Femur (tissue), 1 donor: ENCODE measurements at regions not wholly inside any gene's neighbourhood (a gene's known extent, or its start where the extent isn't known, plus 50 kb on each side); places are given as distances from the start of the nearest gene placed in this dataset.

Experiments
- DNase-seq: peaks from one replicate; pipeline ENCODE4 v3.0.0-alpha.2; 2017

DNA sequence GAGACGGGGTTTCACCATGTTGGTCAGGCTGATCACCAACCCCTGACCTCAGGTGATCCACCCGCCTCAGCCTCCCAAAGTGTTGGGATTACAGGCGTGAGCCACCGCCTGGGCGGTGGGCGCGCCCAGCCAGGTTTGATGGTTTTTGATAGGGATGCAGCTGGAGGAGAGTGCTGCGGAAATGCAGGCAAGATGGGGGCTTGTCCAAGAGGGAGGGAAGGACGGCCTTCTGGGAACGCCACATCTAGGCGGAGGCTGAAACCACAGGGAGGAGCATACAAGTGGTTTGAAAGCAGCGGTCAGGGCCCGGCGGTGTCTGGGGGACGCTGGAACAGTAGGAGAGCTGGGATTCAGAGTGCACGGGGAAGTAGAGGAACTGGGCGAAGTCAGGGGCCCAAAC is 134.6 kb downstream of the VRK1 start:
- DNase-seq: no peak

DNA sequence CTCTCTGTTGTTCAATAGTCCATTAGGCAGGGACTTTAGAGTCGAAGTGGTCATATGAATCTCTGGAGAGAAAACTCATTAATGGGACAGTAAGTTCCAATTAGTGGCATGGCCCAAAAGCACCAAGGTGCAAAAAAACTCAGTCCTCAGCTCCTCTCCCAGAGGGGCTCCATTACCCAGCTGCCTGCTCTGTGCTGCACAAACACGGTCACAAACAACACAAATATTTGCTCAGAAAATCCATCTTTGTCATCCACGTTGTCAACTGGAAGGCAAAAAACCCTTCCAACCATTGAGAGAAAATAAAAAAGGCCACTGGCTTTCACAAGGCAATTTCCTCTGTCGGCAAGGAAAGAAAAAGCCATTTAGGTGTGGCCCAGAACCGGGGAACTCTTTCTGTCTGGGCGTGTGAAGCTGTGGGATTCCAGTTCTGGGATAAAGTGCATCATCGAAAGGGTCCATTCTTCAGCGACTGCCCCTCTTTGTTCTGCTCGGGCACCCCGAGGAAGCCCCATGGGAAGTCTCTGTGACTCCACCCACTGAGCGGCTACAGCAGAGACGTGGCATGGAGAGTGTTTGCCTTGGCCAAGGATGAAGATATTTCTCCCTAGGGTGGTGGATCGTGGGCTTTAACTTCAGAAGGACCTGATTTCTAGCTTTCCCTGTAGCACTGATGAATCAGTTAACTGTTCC is 137.6 kb downstream of the VRK1 start:
- DNase-seq: no peak

- DNase-seq: no peak
Measured at GRCh38 chr14:96938946-96939345, 141.8 kb downstream of the VRK1 start.

DNA sequence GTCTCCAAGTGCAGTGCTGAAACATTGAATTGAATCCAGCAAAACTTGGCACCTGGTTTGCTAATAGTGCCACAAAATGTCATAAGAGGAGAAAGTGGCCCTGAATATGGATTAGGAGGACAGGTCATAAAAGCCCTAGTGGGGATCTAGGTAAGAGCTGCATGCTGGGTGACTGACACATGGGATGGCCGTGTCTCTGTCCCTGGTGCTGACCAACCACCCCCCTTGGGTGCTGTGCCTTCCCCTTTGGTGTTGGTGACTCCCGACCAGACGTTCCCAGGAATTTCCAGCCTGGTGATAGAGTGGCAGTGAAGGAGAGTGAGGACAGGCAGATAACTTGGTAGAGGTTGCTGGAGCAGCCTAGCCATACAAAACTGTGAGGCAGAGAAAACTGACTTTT is 142.8 kb downstream of the VRK1 start:
- DNase-seq: no peak

DNA sequence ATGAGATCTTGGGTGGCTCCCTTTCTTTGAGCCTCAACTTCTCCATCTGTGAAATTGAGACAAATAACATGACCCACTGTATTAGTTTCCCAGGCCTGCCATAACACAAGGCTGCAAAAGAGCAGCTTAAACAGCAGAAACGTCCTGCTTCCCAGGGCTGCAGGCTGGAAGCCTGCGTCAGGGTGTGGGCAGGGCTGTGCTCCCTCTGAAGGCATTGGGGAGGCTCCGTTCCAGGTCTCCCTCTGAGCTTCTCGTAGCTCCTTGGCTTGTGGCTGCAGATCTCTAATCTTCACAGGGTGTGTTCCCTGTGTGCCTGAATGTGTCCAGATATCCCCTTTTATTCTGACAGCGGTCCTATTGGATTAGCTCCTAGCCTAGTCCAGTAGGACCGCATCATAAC is 147.1 kb downstream of the VRK1 start:
- no peak for DNase-seq

DNA sequence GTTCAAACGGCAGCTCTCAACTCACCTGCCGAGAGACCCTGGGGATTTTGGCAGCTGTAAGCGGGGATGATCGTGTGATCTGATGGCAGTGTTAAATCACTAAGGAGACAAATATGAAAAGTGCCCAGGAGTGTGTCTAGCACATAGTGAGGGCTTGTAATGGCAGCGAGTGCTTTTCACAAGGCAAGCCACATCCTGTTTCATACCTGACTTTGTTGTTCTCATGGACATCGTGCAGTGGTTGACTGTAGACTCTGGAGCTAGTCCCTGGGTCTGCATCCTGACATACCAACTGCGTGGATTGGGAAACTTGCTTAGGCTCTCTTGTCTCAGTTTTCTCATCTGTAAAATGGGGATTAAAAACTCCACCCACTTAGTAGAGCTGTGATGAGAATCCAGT is 148.5 kb downstream of the VRK1 start:
- no peak for DNase-seq

DNA sequence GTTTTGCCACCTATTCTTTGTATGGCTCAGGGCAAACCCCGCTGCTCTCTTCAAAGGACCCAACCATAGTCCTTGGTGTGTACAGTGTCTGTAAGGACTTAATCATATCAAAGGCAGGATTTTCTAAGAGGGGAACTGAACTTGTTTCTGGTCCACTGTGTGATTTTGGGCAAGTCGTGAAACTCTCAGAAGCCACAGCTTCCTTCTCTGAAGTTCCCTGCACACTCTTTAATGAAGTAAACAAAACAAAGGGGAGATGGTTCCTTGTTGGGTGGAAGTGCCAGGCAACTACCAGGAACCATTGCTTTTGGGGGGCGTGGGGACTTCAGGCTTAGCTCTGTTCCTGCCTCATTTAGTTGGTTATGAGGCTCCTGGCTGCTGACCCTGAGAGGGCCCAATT is 152.4 kb downstream of the VRK1 start:
- no peak for DNase-seq

DNA sequence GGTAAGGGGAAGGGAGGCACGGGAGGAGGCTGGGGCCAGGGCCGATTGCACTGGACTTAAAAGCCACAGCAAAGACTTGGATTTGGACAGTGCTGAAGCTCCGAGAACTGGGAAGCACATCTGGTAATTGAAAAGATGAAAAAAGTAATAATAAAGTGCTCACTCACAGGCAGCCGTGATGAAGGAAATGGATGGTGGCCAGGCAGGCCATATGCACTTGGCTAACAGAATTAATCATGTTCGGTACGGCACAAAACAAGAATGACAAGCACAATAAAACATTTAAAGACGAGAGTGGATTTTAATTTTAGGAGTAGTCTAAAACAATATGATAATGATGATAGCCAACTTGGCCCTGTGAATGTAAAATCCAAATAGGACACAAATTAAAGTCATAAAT is 154.3 kb downstream of the VRK1 start:
- no peak for DNase-seq

GRCh38 chr14:96953087-96953874 is 156.1 kb downstream of the VRK1 start:
- DNase-seq: no peak

DNA sequence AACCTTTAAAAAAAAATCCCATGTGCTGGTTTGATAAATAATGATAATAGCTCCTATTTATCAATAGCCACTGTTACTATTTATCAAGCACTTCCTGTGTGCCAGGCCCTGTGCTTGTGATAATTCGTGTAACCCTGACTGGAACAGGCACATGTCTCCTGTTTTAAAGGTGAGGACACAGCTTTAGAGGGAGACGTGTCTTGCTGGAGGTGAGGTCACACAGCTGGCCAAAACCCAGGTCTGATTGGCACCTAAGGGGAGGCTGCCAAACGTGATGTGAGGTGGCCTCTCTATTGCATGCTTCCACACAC is 156.6 kb downstream of the VRK1 start:
- DNase-seq: no peak

GRCh38 chr14:96956464-96957239 is 159.5 kb downstream of the VRK1 start:
- DNase-seq: no peak

- DNase-seq: no peak
Measured at GRCh38 chr14:96958057-96958456, 160.9 kb downstream of the VRK1 start.

- DNase-seq: no peak
Measured at GRCh38 chr14:96959992-96960391, 162.8 kb downstream of the VRK1 start.

DNA sequence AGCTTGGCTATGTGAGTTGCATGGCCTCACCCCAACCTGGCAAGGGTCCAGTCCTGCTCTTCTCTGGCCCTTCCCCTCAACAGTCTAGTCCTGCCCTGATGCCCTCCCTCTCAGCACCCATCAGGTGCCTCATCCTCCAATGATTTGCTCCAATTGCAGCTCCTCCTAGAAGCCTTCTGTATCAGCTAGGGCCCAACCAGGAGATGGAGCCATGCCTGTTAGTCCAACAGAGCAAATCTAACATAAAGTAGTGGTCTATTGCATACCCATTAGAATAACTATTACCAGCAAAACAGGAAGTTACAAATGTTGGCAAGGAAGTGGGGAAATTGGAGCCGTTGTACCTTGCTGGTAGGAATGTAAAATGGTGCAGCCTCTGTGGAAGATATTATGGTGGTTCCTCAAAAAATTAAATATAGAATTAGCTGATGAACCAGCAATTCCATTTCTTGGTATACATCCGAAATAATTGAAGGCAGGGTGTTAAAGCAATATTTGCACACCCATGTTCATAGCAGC is 163.5 kb downstream of the VRK1 start:
- no peak for DNase-seq

GRCh38 chr14:96961895-96962294 is 164.7 kb downstream of the VRK1 start:
- no peak for DNase-seq

DNA sequence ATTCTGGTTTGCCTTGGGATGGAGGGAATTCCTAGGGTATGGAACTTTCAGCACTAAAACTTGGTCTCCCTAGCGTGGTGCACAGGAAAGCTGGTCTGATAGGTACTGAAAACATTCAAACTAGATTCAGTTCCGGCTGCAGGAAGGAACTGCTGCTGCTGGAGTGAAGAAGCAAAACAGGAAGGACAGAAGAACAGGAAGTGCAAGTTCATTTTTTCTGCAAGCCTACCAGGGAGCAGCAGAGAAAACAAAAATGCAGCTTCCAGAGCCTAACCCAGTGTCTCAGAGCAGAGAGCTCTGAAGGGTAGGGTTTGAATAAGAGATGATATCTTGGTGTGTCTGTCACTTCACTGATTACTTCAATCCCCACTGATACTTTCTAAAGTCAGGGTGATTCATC is 165.2 kb downstream of the VRK1 start:
- DNase-seq: no peak

- DNase-seq: no peak
Measured at GRCh38 chr14:96964726-96965415, 167.7 kb downstream of the VRK1 start.

GRCh38 chr14:96965885-96966595 is 168.9 kb downstream of the VRK1 start:
- no peak for DNase-seq

DNA sequence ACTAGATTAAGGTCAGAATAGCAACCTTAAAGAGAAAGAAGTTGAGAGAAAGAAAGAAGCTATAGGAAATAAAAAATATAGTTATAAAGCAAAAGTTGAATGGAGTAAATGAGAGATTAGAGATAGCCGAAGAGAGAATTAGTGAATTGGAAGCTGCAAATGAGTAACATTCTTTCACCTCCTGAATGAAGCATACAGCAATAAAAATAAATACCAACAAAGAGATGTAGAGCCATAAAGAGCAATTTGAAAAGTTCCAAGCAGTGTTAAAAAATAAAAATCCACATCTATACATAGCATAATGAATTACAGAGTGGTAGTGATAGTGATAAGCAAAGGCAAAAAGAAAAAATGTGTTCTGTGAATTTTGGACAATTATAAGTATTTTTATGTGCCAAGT is 177.9 kb downstream of the VRK1 start:
- DNase-seq: no peak

DNA sequence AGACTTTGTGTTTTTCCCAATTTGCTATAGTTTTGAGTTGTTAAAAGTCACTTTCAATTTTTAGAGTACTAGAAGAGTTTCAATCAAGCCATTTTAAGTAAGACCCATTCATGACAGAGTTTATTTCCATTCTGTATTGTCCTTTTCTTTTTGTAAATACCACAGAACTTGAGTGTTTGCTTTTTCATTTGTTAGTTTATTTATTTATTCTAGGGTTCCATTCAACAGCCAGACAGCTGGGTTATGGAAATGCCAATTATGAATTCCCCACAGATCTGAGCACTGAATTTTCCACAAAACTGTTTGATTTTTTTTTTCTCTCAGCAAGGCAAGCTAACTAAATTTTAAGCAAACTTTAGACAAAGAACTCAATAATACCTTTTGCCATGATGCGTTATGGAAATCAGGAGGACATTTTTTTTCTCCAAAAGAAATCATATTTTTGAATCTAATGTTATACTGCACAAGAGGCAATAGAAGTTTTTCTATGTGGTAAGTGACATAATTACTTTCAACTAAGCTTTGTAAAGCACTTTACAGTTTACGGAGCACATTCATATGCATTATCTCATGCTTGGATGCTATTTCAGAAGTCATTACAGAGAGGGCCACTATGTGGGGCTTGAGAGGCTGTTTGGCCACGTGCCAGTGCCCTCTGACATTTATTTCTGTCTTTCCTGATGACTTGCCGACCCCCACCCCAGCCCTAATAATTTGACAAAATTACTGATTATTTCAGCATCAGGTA is 181.5 kb downstream of the VRK1 start:
- no peak for DNase-seq

DNA sequence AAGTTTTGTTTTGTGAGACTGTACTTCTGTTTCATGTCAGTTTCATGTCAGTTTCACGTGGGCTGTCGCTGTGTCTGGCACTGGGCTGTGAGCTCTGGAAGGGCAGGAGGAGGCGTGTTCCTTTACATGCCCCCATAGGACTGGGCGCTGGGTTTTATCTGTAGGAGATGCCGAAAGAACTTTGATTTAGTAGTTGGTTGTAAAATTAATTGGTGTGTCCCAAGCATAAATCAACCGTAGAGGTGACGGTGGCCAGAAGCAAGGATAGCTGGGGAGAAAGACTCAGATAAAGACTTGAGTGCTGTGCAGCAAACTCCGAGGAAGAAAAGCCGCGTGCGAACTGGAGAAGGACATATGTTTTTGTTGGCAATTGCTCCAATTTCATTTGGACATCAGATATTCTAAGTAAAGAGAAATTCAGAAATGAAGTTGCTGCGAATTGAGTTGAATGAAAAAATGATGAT is 182.5 kb downstream of the VRK1 start:
- no peak for DNase-seq

GRCh38 chr14:96980835-96981234 is 183.7 kb downstream of the VRK1 start:
- no peak for DNase-seq
